DMS79 treated with DMSO at 0.1 percent for 48 hours (cell line): ENCODE measurements at regions not wholly inside any gene's neighbourhood (a gene's known extent, or its start where the extent isn't known, plus 50 kb on each side); places are given as distances from the start of the nearest gene placed in this dataset.

ENCODE experiments used
- DNase-seq: peaks from one replicate; lab custom pipeline; 2025; lab: John Stamatoyannopoulos, UW

DNA sequence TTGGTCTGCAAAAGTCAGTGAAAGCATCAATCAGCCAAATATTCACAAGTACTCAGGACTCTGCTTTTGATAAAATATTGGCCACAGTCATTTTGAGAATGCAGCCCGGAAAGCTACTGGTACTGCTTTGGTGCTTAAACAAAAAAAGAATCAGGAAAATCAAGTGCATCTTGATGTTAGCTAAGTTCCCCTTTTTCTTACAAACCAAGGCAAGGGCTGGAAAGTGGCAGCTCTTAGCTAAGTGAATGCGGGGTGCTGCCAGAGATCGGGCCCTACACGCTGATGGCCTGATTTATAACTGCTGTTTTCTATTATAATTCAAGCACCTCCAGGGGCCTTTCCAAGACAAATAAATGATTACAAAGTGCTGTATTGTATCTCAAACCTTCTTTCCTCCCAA, 136.8 kb upstream of the MGMT start:
- no peak for DNase-seq

DNA sequence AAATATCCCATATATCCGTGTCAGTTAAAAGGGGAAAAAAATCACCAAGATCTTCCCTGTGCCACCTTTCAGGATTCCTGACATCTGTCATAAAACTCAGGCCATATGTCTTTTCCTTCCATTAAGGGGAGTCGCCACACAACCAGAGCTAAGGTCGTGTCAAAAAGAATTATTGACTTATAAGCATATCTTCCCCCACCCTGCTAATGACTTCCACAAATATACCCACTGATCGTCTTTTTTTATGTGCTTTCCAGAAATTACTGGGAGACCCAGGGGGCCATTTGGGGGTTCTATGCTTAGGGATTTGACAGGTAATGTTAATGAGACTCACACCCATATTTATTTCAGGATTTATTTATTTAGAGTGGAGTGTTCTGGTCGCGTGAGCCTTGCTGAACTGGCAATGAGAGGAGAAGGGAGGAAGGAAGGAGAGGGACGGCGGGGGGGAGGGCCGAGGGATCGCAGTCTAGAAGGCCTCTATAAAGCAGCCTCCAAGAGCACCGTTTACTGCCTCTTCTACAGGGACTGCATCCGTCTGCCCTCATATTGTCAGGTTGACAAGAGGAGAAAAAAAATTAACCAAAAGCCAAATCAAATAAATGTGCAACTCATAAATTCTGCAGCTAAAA, 135.7 kb upstream of the MGMT start:
- no peak for DNase-seq

DNA sequence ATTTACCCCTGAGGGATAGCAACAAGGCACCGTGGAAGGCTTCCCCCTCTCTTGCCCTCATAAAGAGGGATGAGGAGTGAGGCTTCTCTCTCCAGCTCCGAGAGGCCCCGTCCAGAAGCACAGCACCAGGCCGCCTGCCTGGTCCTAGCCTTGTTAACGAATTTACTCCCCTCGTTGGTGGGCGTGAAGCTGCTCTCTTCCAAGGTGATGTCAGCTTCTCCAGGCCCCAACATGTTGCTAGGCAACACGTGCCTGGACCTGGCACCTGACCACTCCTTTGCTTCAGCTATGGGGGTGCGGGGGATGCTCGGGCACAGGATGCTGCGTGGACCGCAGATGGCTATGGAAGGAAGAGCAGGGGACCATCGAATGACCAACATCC, 135.2 kb upstream of the MGMT start:
- DNase-seq = no peak

DNA sequence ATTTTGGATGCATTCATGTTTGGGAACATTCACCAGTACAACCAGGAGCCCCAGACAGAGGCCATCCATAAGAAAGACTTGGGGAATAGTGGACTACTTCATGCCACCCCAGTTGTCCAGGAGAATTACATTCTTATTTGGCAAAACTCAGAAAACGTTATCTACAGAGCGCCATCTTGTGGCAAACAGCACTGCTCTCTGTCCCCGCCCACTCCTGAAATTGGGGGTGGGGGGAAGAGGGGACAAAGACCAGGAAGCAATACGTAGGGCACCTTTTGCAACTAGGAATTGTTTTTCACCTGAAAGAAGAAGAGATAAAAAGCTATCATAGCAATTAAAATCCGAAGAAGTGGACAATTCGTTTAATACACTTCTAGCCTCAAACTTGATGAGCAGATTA, 134.6 kb upstream of the MGMT start:
- no peak for DNase-seq

DNA sequence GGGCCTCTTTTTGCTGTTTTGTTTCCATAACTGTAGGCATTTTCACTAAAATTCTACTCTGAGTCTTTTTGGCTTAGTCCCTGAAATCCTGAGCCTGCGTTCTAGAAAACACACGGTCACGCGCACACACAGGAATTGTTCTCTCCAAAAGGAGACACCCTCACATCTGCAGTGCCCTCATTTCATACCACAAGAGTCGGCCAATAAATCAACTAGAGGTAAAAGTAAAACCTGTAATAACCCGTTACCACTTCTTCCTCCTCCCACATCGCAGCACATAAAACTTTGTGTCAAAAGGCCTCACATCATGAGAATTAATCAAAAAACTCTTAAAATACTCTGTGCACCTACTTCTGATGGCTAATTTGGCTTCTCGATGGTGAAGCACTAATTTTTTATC, 133.3 kb upstream of the MGMT start:
- DNase-seq = no peak

DNA sequence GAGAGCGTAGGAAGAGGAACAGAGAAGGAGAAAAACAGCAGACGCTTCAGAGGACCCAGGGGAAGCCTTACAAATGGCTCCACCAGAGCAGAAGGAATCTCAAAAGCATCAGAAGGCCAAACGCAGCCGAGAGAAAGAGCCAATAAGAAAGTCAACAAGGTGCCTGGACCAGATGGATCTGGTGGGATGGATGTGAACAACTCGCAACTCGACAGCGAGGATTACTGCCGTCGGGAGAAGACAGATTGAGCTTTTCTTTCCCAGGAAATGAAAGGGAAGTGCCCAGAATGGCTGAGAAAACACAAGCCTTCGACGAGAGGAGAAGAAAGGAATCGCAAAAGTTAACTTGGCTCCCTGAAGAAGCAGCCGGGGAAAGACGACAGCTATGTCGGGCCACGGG, 132.8 kb upstream of the MGMT start:
- DNase-seq = no peak

DNA sequence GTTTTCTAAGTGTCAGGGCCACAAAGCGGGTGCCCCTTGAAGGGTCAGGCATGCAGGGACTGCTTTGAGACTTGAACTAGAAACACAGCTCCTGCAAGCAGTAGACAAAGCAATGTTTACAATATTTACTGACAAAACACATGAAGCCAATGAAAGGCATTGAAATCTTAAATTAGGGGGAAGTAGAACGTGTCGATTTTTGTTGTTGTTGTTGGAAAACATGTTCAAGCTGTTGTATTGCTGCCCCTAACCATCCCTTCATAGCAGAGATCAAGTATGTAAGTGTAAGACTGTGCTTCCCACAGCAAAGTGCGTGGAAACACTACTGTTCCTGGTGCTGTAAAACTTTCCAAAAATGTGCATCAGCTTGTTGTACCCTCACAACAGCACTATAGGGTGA, 131.6 kb upstream of the MGMT start:
- no peak for DNase-seq

DNA sequence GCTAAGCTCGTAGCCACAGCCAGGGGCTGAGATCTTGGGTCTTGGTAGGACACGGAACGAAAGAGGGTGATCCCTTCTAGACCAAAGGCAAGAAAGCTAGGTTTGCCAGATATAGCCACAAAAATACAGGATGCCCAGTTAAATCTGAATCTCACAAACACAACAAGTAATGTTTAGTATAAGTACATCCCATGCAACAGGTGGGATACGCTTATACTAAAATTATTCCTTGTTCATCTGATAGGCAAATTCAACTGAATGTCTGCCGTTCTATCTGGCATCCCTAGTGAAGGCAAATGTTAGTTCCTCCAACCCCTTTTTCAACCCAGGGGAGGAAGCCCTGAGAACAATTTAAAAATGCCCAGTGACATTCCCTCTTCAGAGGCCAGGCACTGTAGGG, 131.1 kb upstream of the MGMT start:
- DNase-seq = no peak

DNA sequence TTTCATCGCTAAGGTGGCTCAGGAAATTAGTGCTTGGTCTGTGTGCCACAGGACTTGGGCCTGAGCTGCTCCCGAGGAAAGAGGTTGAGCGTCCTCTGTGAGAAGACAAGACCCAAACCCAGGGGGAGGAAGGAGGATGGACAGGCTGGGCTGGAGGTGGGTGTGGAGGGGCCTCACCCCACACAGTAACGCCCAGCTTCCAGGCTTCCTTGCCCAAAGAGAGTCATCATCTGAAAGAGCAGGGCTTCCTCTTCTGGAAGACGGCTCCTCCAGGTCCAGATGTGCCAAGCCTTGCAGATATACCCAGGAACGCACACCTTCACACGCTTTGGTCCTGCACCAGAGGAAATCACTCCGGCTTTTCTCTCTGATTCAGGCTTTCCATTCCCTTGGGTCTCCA, 127.8 kb upstream of the MGMT start:
- DNase-seq = no peak

DNA sequence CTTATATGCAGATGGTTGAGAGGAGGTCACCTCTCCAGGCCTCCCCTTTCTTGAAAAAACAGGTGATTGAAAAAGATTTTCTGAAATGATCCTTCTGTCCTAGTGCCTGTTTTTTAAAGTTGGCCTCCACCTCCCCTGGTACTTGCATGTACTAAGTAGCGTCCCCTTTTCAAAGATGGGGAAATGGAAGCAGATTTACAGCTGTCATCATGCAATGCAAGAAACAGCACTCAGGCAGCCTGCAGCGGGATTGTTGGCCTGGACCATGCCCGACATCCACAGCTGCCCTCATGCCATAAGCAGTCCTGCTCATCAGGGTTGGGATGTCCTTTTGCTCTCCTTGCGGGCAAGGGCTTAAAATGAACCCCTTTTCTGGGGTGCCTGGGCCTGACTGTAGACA, 127.2 kb upstream of the MGMT start:
- no peak for DNase-seq

DNA sequence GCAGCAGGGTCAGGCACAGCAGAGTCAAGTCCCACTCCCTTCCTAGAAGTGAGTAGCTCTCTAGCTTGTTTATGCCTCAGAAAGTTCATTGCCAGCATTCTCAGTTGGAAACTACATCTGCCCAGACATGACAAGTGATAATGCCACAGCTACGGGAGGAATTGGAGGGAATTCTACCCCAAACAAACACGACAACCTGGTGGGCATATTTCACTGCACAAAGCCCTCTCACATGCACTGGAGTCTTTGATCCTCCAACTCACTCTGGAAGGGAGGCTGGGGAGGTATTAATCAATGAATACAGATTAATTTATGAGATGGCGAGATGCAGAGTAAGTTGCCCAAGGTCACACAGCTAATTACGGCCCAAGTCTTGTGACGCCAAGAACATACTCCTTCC, 126.0 kb upstream of the MGMT start:
- DNase-seq = no peak

DNA sequence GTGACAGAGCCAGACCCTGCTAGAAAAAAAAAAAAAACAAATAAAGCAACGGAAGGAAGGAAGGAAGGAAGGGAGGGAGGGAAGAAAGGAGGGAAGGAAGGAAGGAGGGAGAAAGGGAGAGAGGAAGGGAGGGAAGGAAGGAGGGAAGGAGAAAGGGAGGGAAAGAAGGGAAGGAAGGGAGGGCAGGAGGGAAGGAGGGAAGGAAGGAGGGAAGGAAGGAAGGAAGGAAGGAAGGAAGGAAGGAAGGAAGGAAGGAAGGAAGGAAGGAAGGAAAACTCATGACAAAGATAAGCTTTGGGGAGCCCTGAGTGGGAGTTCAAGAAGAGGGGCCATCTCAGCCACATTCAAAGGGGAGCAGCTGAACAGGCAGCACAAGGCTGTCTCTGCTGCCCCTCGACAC, 124.7 kb upstream of the MGMT start:
- no peak for DNase-seq

DNA sequence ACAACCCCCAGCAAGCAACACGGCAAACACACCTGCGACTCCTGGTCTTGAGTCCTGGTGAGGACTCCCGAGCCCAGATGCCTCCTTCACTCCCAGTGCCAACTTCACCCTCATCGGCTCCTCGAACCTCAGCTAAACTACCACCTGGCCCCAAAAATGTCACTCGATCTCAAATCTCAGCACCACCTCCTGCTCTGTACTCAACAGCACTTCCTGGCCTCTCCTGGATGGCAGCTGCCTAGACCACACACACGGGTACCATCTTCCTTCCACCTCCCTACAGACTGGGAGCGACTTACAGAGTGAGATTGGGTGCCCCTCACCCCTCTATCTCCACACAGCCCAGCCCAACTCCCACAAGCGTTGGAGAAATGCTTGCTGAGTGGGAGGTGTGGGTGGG, 123.9 kb upstream of the MGMT start:
- DNase-seq = no peak

DNA sequence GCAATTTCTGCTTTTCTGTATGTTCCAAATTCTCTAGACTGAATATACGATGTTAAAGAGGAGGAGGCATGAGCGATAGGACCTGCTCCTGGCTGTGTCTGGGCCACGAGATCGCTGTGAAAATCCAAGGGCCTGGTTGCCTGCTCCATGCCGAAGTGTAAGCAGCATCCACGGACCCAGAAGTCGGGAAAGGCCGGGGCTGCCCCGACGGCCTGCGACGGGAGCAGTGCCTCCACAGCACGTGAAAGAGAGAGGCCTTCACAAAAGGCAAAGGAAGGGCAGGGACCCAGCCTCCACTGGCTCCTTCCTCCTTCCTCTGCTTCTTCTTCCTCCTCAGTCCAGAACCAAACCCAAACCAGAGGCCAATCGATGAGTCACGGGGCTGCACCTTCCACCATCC, 122.9 kb upstream of the MGMT start:
- DNase-seq = no peak

DNA sequence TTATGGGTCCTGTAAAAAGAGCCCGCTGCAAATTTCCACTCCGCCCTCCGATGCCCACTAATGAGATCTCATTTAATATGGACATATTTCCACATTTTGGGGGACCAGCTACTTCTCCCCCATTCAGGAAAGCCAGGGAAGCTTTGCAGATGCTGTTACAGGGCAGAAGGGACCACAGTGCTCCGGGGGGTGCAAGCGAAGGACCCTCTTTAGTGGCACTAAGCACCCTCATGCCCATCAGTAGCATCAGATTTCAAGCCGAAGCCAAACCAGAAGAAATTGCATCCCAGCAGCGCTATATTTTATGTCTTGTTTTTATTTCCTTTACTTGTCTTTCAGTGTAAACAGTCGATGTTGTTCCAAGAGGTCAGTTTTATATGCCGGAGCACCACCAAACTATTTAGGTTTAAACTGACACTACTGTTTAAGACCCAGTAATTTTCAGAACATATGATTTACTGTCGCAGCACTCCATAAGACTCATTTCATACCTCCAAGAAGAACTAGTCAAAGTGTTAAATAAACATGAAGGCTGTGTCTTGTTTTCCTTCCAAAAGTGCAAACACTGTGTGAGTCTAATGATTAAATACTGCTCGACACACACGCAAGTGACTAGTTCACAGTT, 122.2 kb upstream of the MGMT start:
- no peak for DNase-seq

DNA sequence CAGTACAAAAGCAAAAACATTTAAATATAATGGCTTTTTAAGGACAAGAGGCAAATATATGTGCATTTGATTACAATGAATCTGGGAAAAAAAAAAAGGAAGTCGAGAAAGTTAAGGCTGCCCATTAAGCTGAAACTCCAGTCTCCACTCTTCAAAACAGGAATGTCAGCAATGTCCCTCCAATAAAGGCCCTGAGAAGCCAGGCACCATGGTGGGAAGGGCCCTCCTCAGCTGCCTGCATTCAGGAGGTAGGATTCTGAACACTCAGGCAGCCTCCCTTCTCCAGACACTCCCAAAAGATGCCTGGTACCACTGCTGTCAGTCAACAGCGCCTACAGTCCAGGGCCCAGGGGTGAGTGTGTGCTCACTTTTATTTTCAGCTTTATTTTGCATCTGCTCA, 121.3 kb upstream of the MGMT start:
- no peak for DNase-seq

DNA sequence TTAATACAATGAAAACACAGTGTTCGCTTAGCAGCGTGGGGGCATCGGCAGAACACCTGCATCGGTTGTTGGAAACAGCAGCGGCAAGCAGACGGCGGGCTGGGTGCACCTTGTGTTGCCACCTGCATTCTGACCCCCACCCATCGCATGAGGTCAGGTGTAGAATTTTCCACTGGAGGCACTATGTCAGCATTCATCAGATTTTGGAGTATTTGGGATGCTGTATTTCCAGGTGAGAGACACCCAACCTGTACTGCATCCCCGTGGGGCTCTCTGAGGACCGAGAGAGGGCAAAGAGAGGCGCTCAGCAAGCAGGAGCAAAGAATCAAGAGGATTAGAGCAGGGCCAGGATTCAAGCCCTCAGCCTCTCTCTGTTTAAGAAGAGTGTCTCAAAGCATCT, 116.4 kb upstream of the MGMT start:
- no peak for DNase-seq

DNA sequence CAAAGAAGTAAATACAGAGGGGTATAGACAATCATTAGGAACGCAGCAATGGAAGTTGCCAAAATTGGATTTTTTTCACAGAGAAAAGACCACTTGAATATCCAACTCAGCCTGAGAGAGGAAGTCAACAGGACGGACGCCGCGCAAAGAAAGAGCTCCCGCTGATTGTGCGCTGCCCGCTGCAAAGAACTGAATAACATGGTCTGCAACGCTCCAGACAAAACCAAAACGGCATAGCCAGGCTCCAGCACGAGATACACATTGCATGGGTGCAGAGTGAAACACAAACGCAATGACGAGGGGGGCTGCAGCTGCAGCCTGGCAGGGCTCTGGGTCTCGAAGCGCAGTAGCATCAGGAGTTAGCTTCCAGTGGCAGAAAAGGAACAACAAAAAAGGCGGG, 113.9 kb upstream of the MGMT start:
- DNase-seq = no peak

DNA sequence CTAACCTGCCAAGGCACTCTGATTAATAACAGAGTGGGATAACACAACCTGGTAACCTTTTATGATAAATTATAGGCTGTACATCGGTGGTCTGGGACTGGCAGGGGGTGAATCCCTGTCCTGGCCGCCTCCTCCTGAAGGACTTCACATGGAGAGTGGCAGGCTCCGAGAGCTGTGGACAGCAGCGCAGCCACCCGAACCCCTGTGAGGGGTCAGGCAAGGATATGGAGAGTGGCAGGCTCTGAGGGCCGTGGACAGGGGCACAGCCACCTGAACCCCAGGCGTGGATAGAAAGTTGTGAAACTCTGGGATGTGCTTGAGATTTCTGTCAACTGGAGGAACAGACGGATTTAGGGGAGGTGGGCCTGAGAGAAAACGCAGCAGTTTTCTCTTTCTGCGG, 107.0 kb upstream of the MGMT start:
- DNase-seq = no peak

DNA sequence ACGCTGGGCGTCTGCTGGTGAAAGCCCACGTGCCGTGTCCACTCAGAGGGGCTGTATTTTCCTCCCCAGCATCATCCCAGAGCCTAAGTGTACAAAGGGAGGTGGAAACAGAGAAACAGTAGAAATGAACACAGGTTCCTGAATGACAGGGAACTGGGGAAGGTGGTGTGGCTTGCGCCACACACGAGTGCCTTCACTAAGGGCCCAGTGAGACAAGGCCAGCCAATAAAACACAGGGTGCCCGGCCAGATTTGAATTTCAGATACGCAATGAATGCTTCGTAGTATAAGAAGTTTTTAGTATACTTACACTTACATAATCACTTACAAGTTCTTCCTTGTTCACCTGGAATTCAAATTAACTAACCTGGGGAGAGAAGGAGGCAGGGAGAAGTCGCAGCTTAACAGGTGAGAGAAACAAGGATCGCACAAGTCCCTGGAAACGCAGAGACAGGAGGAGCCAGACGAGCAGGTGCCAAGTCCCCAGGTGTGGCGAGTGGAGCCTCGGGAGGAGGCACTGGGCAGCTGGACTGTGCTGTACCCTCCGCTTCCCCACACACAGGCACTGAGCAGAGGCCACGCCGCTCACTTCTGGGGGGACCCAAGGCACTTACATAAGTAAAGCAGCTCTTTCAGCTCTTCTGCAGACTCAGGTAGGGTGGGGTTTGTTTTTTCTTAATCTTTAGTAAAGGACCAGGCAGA, 105.2 kb upstream of the MGMT start:
- DNase-seq = no peak

DNA sequence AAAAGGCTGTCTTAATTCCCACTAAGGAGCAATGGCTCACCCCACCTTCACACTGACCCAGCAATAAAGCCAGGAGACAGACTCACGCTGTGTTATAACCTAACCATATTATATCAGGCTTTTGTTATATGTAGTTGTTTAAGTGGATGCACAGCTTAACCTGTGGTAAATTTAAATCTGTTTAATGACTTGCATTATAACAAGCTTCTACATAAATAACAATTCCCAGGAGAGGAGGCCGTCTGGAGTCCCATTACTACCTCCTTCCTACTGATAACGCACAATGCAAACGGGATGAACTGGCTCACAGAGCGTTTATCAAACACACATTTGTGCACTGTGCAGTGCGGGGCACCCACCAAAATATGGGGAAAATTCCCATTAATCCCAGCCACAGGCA, 102.1 kb upstream of the MGMT start:
- DNase-seq = no peak

DNA sequence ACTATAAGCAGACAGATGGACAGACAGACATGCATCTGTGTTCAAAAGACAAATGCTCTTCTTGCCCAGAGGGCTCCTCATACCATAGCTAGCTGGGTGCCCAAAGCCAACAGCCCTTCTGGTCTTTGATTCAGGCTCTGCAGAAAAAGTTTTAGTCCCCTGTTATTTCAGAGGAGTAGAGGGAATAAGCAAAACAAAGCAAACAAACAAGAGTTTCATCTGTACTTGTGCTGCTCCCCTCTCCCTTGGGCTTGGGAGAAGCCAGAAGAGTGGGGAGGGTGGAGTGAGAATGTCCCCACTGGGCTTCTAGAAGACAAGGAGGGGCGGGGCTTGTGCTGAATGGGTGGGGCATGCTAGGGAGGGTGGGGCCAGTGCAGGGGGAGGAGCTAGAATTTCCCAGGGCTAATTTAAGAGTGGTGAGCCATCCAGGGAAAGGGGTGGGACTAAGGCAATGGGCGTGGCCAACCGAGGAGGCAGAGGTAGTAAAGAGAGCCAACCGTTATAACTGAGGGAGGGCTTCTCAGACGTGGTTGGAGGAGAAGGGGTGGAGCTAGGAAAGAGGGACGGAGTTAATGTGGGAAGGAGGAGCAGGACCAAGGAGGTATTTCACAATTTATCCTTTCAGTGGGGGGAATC, 101.2 kb upstream of the MGMT start:
- DNase-seq = no peak

DNA sequence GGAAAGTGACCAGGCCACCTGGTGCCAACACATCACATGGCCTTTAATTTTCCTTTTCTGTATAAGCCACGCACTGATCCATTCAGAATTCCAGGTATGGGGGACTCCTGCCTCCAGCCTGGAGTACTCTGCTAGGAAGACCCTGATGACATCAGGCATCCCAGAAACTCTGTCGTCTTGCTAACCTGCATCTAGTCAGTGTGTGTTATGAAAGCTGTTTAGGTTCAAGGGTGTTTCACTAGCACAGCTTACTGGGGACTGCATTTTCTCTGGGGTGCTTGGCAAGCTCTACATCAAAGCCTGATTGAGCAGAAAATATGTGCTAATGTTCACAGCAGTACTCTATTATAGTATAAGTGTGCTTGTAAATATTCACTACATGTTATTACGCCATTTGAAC, 100.6 kb upstream of the MGMT start:
- no peak for DNase-seq
